ENCODE measurements at regions not wholly inside any gene's neighbourhood (a gene's known extent, or its start where the extent isn't known, plus 50 kb on each side); places are given as distances from the start of the nearest gene placed in this dataset.

DNA sequence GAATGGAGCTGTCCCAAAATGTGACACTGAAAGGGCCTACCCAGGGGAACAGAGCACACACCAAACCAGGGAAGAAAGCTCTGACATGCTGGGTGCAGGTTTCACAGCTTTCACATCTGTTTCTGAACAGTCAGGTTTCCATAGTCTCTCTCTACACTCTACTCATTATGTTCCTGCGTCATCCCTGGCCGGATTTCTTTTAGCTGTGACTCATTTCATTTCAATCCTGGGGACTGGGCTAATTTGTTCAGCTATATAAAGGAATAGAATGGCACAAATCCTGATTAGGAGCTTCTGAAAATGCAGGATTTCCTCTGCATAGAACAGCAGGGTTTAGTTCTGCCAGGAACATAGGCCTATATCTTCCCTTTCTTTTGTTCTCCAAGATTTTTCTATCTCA is 649.8 kb downstream of the RPS29 start:
- BruUV-seq (replicated peaks): no TSS peak
- H3K9me3 ChIP-seq (ENCODE audit: low read depth, low read length, poor library complexity, severe bottlenecking): no peaks in the 10 kb centered on the region
- no peak overlapping the region for H3K4me3 ChIP-seq (ENCODE audit: low read depth, low read length, poor library complexity, severe bottlenecking)
- H3K36me3 ChIP-seq (ENCODE audit: insufficient read depth, low read length, poor library complexity, severe bottlenecking): no peaks in the 10 kb centered on the region
- H3K27me3 ChIP-seq (replicated peaks; ENCODE audit: insufficient read depth, low read depth, low read length, poor library complexity): no peaks in the 10 kb centered on the region
- CTCF ChIA-PET: interaction anchor here (0.6 kb wide), 1 partner anchor 237 kb away, joined by 4 read pairs; no protein-coding TSS in a partner anchor
- POLR2A ChIA-PET (ENCODE audit: low non-redundant PET): no interaction called here
- TF ChIP-seq, protein P1, sequence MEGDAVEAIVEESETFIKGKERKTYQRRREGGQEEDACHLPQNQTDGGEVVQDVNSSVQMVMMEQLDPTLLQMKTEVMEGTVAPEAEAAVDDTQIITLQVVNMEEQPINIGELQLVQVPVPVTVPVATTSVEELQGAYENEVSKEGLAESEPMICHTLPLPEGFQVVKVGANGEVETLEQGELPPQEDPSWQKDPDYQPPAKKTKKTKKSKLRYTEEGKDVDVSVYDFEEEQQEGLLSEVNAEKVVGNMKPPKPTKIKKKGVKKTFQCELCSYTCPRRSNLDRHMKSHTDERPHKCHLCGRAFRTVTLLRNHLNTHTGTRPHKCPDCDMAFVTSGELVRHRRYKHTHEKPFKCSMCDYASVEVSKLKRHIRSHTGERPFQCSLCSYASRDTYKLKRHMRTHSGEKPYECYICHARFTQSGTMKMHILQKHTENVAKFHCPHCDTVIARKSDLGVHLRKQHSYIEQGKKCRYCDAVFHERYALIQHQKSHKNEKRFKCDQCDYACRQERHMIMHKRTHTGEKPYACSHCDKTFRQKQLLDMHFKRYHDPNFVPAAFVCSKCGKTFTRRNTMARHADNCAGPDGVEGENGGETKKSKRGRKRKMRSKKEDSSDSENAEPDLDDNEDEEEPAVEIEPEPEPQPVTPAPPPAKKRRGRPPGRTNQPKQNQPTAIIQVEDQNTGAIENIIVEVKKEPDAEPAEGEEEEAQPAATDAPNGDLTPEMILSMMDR (conservative IDR thresholded peaks at IDR 0.05; ENCODE audit: low read depth, low read length): no peak
- no peak for TF ChIP-seq EZH2 (IDR thresholded peaks at IDR 0.05; ENCODE audit: borderline replicate concordance, low read depth, low read length, poor library complexity, severe bottlenecking)
- peaks cover 9% of the 10 kb centered on the region for H3K4me1 ChIP-seq (ENCODE audit: insufficient read depth, low read length, poor library complexity, severe bottlenecking)
- intact Hi-C loops (cut with micrococcal nuclease; ENCODE audit: unreplicated experiment): no loop called here
- peak overlapping the region; percentile 6 for H3K27ac ChIP-seq (ENCODE audit: low read depth, low read length, poor library complexity, severe bottlenecking)
- DNase-seq (ENCODE audit: low spot score): peak; percentile 83

DNA sequence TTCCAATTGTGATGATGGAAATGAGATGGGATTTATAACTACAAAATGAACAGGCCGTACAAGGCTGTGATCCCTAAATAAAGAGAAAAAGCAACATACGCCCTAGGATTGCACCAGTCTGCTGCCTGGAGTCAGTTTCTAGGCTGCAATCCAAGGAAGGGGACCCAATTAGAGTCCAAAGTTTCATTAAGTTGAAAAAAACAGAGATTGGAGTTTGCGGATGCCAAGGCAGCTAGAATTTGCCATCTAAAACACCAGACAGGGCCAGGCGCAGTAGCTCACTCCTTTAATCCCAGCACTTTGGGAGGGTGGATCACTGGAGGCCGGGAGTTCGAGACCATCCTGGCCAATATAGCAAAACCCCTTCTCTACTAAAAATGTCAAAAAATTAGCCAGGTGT is 661.0 kb downstream of the RPS29 start:
- Histone ChIP-seq H3K4me3 (ENCODE audit: low read depth, low read length, poor library complexity, severe bottlenecking) (no peak overlapping the region), H3K36me3 (ENCODE audit: insufficient read depth, low read length, poor library complexity, severe bottlenecking) (no peaks in the 10 kb centered on the region), H3K27me3 (replicated peaks; ENCODE audit: insufficient read depth, low read depth, low read length, poor library complexity) (no peaks in the 10 kb centered on the region), H3K27ac (ENCODE audit: low read depth, low read length, poor library complexity, severe bottlenecking) (no peak overlapping the region), H3K4me1 (ENCODE audit: insufficient read depth, low read length, poor library complexity, severe bottlenecking) (no peaks in the 10 kb centered on the region), H3K9me3 (ENCODE audit: low read depth, low read length, poor library complexity, severe bottlenecking) (no peaks in the 10 kb centered on the region)
- POLR2A ChIA-PET (ENCODE audit: low non-redundant PET): no interaction called here
- no peak for DNase-seq (ENCODE audit: low spot score)
- intact Hi-C loops (cut with micrococcal nuclease; ENCODE audit: unreplicated experiment): no loop called here
- TF ChIP-seq, protein P1 (conservative IDR thresholded peaks at IDR 0.05; ENCODE audit: low read depth, low read length): no peak
- TF ChIP-seq EZH2 (IDR thresholded peaks at IDR 0.05; ENCODE audit: borderline replicate concordance, low read depth, low read length, poor library complexity, severe bottlenecking): no peak
- no TSS peak for BruUV-seq (replicated peaks)
- CTCF ChIA-PET: no interaction called here

DNA sequence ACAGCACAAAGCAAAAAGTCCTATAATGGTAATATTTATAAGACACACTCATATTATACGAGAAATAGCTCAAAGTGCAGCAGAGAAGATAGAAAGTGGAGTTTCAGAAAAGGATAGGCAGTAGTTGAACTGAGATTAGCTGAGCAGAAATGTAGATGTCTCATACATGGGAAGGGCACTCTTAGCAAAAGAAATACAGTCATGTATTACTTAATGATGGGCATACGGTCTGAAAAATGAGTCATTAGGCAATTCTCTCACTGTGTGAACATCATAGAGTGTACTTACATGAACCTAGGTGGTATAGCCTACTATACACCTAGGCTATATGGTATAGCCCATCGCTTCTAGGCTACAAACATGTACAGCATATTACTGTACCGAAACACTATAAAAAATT is 671.3 kb downstream of the RPS29 start:
- no peak overlapping the region for H3K4me3 ChIP-seq (ENCODE audit: low read depth, low read length, poor library complexity, severe bottlenecking)
- no peaks in the 10 kb centered on the region for H3K4me1 ChIP-seq (ENCODE audit: insufficient read depth, low read length, poor library complexity, severe bottlenecking)
- intact Hi-C loops (cut with micrococcal nuclease; ENCODE audit: unreplicated experiment): no loop called here
- BruUV-seq (replicated peaks): no TSS peak
- DNase-seq (ENCODE audit: low spot score): no peak
- H3K27me3 ChIP-seq (replicated peaks; ENCODE audit: insufficient read depth, low read depth, low read length, poor library complexity): no peaks in the 10 kb centered on the region
- no peaks in the 10 kb centered on the region for H3K36me3 ChIP-seq (ENCODE audit: insufficient read depth, low read length, poor library complexity, severe bottlenecking)
- no peak overlapping the region for H3K27ac ChIP-seq (ENCODE audit: low read depth, low read length, poor library complexity, severe bottlenecking)
- ChIA-PET CTCF (no interaction called here), POLR2A (ENCODE audit: low non-redundant PET) (no interaction called here)
- TF ChIP-seq EZH2 (IDR thresholded peaks at IDR 0.05; ENCODE audit: borderline replicate concordance, low read depth, low read length, poor library complexity, severe bottlenecking): no peak
- TF ChIP-seq, protein P1 (conservative IDR thresholded peaks at IDR 0.05; ENCODE audit: low read depth, low read length): no peak
- H3K9me3 ChIP-seq (ENCODE audit: low read depth, low read length, poor library complexity, severe bottlenecking): no peaks in the 10 kb centered on the region
